K562 (cell line): ENCODE measurements at regions not wholly inside any gene's neighbourhood (a gene's known extent, or its start where the extent isn't known, plus 50 kb on each side); places are given as distances from the start of the nearest gene placed in this dataset.

ENCODE experiments used
- CHD2 ChIP-seq: IDR thresholded peaks from 2 replicates; pipeline ENCODE4 v1.6.1; 2011; ENCODE audit warnings: low read depth, low read length
- DDX20 ChIP-seq: fragments of 450-650 bp; IDR thresholded peaks from 2 replicates; pipeline ENCODE4 v1.6.1; 2016; ENCODE audit warnings: missing genetic modification characterization, low read depth, mild to moderate bottlenecking, missing compliant biosample characterization, moderate library complexity
- HCFC1 ChIP-seq: IDR thresholded peaks from 2 replicates; pipeline ENCODE4 v1.6.1; 2012; ENCODE audit warnings: low read depth, low read length, improper control_type of control experiment
- MYNN ChIP-seq, 2 experiments: sonication (generic); formaldehyde crosslinking in 1 of 2; IDR thresholded peaks; 2 replicates each; pipeline versions ENCODE4 v1.5.0 to v1.6.1; 2016 to 2020; ENCODE audit warnings: antibody characterized with exemption in 1 of 2, missing genetic modification reagents in 1 of 2
- RFX5 ChIP-seq: IDR thresholded peaks from 2 replicates; pipeline ENCODE4 v1.6.1; 2011; ENCODE audit warnings: low read depth, mild to moderate bottlenecking, improper control_type of control experiment, low read length
- SMAD3 ChIP-seq: fragments of 450-650 bp; formaldehyde crosslinking; conservative IDR thresholded peaks from 2 replicates; pipeline ENCODE4 v1.4.0; 2020; ENCODE audit warnings: mild to moderate bottlenecking
- TF ChIP-seq, protein P1 (sequence below): sonication (generic); formaldehyde crosslinking; IDR thresholded peaks from 2 replicates; pipeline ENCODE4 v1.4.0; 2020; ENCODE audit warnings: mild to moderate bottlenecking, missing genetic modification reagents
- TF ChIP-seq, protein P2 (sequence below): sonication (generic); formaldehyde crosslinking; IDR thresholded peaks from 2 replicates; pipeline ENCODE4 v1.8.0; 2023; ENCODE audit warnings: missing genetic modification reagents, mild to moderate bottlenecking, borderline replicate concordance

DNA sequence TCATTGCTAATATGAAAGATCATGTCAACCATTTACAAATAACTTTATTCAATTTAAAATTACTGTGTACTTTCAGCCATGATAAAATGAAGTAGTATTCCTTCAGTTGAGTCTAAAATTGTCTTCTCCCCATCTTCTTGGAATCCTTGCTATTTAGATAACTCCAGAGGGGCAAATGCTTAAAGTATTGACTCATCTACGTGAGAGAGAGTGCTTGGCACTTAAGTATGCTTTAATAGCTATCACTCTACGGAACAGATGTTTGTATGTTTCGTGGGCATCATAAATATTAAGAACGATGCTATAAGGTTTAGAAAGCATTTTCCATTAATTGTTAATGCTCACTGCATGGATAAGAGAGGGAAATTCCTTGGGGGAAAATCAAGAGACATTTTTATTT, 69.3 kb upstream of the MED13 start (continued):
- TF ChIP-seq, protein P1, sequence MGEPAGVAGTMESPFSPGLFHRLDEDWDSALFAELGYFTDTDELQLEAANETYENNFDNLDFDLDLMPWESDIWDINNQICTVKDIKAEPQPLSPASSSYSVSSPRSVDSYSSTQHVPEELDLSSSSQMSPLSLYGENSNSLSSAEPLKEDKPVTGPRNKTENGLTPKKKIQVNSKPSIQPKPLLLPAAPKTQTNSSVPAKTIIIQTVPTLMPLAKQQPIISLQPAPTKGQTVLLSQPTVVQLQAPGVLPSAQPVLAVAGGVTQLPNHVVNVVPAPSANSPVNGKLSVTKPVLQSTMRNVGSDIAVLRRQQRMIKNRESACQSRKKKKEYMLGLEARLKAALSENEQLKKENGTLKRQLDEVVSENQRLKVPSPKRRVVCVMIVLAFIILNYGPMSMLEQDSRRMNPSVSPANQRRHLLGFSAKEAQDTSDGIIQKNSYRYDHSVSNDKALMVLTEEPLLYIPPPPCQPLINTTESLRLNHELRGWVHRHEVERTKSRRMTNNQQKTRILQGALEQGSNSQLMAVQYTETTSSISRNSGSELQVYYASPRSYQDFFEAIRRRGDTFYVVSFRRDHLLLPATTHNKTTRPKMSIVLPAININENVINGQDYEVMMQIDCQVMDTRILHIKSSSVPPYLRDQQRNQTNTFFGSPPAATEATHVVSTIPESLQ (CRISPR knock-in tag): no peak
- TF ChIP-seq HCFC1: no peak
- no peak for TF ChIP-seq DDX20
- no peak for TF ChIP-seq RFX5
- TF ChIP-seq, protein P2, sequence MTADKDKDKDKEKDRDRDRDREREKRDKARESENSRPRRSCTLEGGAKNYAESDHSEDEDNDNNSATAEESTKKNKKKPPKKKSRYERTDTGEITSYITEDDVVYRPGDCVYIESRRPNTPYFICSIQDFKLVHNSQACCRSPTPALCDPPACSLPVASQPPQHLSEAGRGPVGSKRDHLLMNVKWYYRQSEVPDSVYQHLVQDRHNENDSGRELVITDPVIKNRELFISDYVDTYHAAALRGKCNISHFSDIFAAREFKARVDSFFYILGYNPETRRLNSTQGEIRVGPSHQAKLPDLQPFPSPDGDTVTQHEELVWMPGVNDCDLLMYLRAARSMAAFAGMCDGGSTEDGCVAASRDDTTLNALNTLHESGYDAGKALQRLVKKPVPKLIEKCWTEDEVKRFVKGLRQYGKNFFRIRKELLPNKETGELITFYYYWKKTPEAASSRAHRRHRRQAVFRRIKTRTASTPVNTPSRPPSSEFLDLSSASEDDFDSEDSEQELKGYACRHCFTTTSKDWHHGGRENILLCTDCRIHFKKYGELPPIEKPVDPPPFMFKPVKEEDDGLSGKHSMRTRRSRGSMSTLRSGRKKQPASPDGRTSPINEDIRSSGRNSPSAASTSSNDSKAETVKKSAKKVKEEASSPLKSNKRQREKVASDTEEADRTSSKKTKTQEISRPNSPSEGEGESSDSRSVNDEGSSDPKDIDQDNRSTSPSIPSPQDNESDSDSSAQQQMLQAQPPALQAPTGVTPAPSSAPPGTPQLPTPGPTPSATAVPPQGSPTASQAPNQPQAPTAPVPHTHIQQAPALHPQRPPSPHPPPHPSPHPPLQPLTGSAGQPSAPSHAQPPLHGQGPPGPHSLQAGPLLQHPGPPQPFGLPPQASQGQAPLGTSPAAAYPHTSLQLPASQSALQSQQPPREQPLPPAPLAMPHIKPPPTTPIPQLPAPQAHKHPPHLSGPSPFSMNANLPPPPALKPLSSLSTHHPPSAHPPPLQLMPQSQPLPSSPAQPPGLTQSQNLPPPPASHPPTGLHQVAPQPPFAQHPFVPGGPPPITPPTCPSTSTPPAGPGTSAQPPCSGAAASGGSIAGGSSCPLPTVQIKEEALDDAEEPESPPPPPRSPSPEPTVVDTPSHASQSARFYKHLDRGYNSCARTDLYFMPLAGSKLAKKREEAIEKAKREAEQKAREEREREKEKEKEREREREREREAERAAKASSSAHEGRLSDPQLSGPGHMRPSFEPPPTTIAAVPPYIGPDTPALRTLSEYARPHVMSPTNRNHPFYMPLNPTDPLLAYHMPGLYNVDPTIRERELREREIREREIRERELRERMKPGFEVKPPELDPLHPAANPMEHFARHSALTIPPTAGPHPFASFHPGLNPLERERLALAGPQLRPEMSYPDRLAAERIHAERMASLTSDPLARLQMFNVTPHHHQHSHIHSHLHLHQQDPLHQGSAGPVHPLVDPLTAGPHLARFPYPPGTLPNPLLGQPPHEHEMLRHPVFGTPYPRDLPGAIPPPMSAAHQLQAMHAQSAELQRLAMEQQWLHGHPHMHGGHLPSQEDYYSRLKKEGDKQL (CRISPR knock-in tag): no peak
- TF ChIP-seq SMAD3 (CRISPR knock-in tag): no peak
- TF ChIP-seq MYNN (IDR thresholded peaks at IDR 0.05): no peak
- no peak for TF ChIP-seq MYNN (CRISPR knock-in tag; IDR thresholded peaks at IDR 0.05)
- TF ChIP-seq CHD2: no peak
